ENCODE measurements at regions not wholly inside any gene's neighbourhood (a gene's known extent, or its start where the extent isn't known, plus 50 kb on each side); places are given as distances from the start of the nearest gene placed in this dataset.

DNA sequence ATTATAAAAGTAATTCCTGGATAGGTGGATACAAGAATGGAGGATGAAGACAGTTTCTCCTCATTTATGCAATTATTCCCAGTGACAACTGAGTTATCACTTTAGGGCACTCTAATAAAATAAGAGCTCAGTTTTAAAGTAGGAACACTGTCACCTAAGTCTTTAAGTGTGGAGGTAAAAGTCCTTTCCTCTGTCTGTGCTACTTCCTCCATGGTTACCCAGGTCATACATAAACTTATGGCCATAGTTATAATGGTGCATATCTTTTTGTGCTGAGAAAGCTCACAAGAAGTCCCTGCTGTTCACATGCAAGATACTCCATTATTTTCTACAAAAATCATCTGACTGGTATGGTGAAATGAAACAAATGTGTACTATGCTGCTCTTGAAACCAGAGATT, 1093.6 kb downstream of the IGSF11 start:
- Histone ChIP-seq H3K4me1 (replicated peaks in 1 of 4; ENCODE audit: control insufficient read depth in 3 of 4, insufficient read depth in 4 of 4, low read length in 3 of 4) (no peaks in the 10 kb centered on the region), H2AK5ac (ENCODE audit: low read depth, low read length) (no peak overlapping the region), H2BK12ac (ENCODE audit: low read depth, low read length) (no peak overlapping the region), H2BK15ac (ENCODE audit: low read length) (no peak overlapping the region), H4K5ac (ENCODE audit: insufficient read length, low read depth, low read length) (no peak overlapping the region), H3K23ac (ENCODE audit: insufficient read length) (no peak overlapping the region), H3K79me2 (ENCODE audit: control insufficient read depth in 1 of 2, insufficient read depth in 2 of 2, low read length in 2 of 2) (no peaks in the 10 kb centered on the region), H2AFZ (ENCODE audit: low read length) (no peak overlapping the region), H3K27ac (ENCODE audit: low read depth, low read length) (no peak overlapping the region), H3K23me2 (ENCODE audit: low read depth, low read length) (no peaks in the 10 kb centered on the region), H3K27me3 (replicated peaks in 1 of 4; ENCODE audit: control insufficient read depth in 3 of 4, extremely low read depth in 1 of 4, insufficient read depth in 3 of 4, low read length in 3 of 4) (no peaks in the 10 kb centered on the region), H4K20me1 (replicated peaks in 1 of 2; ENCODE audit: control insufficient read depth in 1 of 2, insufficient read depth in 2 of 2, low read length in 2 of 2) (no peaks in the 10 kb centered on the region), H3K36me3 (ENCODE audit: control insufficient read depth in 2 of 4, insufficient read depth in 4 of 4, low read length in 3 of 4) (no peaks in the 10 kb centered on the region), H3K9me3 (ENCODE audit: insufficient read depth in 2 of 2, low read depth in 1 of 2, low read length in 1 of 2) (no peaks in the 10 kb centered on the region), H2BK120ac (replicated peaks; ENCODE audit: low read depth, low read length) (no peak overlapping the region), H2BK5ac (ENCODE audit: low read depth, low read length) (no peak overlapping the region), H3K56ac (replicated peaks; ENCODE audit: insufficient read length, low read depth, low read length) (no peak overlapping the region), H3K14ac (ENCODE audit: insufficient read length) (no peak overlapping the region), H3K4me3 (ENCODE audit: extremely low read depth in 1 of 4, insufficient read depth in 2 of 4, low read depth in 3 of 4, low read length in 4 of 4) (no peak overlapping the region), H3K4ac (replicated peaks; ENCODE audit: insufficient read length, low read depth, low read length) (no peak overlapping the region), H3K79me1 (ENCODE audit: low read depth, low read length) (no peaks in the 10 kb centered on the region), H4K8ac (ENCODE audit: extremely low read depth, insufficient read depth, low read length) (no peak overlapping the region), H3K9ac (replicated peaks in 1 of 4; ENCODE audit: extremely low read depth in 1 of 4, low read depth in 3 of 4, low read length in 3 of 4) (no peak overlapping the region), H3K4me2 (ENCODE audit: insufficient read depth in 1 of 2, low read depth in 2 of 2, low read length in 2 of 2) (no peak overlapping the region), H4K91ac (replicated peaks; ENCODE audit: insufficient read length, low read length) (no peak overlapping the region), H3K18ac (ENCODE audit: extremely low read depth, low read length) (no peak overlapping the region), H2BK20ac (ENCODE audit: low read length) (no peak overlapping the region)
- no peak for TF ChIP-seq POLR2AphosphoS5 (IDR thresholded peaks at IDR 0.05; ENCODE audit: low read depth, low read length)
- no peak for TF ChIP-seq BCL11A (IDR thresholded peaks at IDR 0.05; ENCODE audit: low read depth in 2 of 2, low read length in 2 of 2)
- no peak for TF ChIP-seq RFX5 (IDR thresholded peaks at IDR 0.05; ENCODE audit: borderline replicate concordance, low read depth, low read length)
- FAIRE-seq (no peak), DNase-seq (ENCODE audit: low read depth in 1 of 2, low spot score in 2 of 2) (no peak)
- ChIA-PET CTCF (ENCODE audit: partially characterized antibody) (interaction anchor here (1.1 kb wide), 1 partner anchor 16 kb away, joined by 4 read pairs; no protein-coding TSS in a partner anchor), POLR2A (ENCODE audit: partially characterized antibody) (no interaction called here)
